ENCODE measurements at regions not wholly inside any gene's neighbourhood (a gene's known extent, or its start where the extent isn't known, plus 50 kb on each side); places are given as distances from the start of the nearest gene placed in this dataset.

DNA sequence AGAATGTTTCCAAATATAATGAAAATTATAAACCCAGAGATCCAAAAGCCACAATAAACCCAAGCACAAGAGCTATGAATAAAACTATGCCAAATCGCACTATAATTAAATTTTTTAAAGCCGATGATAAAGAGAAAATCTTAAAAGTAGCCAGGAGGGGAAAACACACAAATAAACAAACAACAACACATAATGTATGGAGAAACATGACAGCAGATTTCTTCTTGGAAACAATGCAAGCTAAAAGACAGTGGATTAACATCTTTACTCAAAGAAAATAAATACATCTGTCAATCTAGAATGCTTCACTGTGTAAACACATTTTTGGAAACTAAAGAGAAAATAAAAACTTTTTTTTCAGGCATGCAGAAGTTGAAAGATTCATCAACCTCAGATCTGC is 53.0 kb upstream of the SMOX start:
- no peak for DNase-seq

- DNase-seq, result peak; percentile 70
Measured at GRCh38 chr20:4091490-4092479, 56.8 kb upstream of the SMOX start.

- DNase-seq, result peak; percentile 88
Measured at GRCh38 chr20:4090756-4091489, 57.7 kb upstream of the SMOX start.

DNA sequence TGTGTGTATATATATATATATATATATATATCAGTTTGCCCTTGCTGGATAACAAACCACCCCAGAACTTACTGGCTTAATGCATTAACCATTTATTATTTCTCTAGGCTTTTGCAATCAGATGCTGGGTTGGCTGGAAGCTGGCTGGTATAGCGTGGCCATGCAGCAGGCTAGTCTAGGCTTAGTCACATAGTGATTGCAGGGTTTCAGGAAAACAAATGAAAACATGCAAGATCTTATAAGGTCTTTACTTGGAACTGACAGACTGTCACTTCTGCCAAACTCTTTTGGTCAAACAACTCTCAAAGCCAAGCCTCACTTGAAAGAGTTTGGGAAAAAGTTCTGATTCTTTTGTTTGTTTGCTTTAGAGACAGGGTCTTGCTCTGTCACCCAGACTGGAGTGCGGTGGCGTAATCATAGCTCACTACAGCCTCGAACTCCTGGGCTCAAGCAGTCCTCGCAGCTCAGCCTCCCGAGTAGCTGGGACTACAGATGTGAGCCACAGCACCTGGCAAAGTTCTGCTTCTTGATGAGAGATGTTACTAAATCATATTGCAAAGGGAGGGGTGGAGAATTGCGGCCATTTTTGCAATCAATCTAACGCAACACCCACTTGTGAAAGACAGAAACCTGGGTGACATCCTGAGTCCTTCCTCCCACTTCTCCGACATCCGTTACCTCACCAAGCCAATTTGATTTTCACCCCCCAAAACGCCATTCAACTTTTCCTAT is 58.7 kb upstream of the SMOX start:
- DNase-seq, result no peak

GRCh38 chr20:4088766-4089165 is 59.9 kb upstream of the SMOX start:
- no peak for DNase-seq

DNA sequence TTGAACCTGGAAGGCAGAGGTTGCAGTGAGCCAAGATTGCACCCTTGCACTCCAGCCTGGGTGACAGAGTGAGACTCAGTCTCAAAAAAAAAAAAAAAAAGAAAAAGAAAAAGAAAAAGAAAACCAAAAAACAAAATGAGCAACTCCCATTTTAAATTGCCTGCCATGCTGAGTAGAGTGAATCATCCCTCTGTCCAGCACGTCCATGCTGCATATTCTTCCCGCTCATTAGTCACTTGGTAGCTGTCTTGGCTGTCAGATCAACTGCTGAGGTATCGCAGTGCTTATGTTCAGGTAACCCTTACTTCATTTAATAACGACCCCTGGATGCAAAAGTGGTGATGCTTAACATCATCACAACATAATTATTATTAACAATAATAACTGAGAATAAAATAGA is 60.7 kb upstream of the SMOX start:
- peak; percentile 67 for DNase-seq

- DNase-seq, result no peak
Measured at GRCh38 chr20:4086771-4087687, 61.6 kb upstream of the SMOX start.

DNA sequence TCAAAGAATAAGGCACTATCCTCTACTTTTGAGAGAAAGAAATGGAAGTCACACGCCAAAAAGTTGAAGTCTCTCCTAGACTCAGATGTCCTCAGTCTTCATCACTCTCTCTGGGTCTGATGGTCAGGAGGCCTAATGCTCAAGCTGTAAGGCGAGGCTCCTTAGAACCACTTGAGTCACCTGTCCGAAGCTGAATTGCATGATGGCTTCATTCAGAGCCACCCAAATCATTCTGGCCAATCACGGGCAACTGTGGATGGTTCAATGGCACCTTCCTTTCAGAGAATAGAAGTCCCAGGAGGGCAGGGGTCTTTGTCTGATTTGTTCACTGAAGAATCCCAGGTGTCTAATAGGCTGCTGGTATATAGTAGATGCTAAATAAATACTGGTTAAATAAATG is 63.9 kb upstream of the SMOX start:
- DNase-seq, result no peak

- DNase-seq, result no peak
Measured at GRCh38 chr20:4084096-4084495, 64.5 kb upstream of the SMOX start.

GRCh38 chr20:4083098-4083865 is 65.3 kb upstream of the SMOX start:
- DNase-seq, result no peak

DNA sequence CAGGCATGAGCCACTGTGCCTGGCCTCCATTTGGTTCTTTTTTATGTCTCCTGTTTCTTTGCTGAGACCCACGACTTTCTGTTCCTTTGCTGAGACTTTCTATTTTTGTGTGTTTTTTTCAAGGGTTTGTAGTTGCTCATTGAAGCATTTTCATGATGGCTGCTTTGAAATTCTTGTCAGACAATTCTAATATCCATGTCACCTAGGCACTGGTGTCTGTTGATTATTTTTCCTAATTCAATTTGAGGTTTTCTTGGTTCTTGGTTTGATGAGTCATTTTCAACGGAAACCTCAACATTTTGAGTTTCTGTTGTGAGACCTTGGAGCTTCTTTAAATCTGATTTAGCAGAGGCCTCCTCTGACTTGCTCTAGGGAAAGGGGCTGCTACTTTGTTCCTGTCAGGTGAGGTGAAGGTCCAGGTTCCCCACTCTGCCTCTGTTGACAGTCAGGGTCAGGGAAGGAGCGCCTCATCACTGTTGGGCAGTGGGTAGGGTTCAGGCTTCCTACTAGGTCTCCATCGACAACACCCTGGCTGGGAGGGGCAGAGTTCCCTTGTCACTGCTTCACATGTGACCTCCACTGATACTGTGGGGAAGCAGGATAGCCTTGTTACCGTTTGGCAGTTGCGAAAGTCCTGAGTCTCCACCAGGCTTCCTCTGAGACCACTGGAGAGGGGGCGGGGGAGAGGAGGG is 66.1 kb upstream of the SMOX start:
- peak; percentile 83 for DNase-seq

- no peak for DNase-seq
Measured at GRCh38 chr20:4081421-4081820, 66.1 kb upstream of the RNF24 start.

- peak; percentile 90 for DNase-seq
Measured at GRCh38 chr20:4076671-4077070, 61.3 kb upstream of the RNF24 start.

- no peak for DNase-seq
Measured at GRCh38 chr20:4076033-4076432, 60.7 kb upstream of the RNF24 start.

GRCh38 chr20:4074877-4075455 is 59.6 kb upstream of the RNF24 start:
- no peak for DNase-seq

DNA sequence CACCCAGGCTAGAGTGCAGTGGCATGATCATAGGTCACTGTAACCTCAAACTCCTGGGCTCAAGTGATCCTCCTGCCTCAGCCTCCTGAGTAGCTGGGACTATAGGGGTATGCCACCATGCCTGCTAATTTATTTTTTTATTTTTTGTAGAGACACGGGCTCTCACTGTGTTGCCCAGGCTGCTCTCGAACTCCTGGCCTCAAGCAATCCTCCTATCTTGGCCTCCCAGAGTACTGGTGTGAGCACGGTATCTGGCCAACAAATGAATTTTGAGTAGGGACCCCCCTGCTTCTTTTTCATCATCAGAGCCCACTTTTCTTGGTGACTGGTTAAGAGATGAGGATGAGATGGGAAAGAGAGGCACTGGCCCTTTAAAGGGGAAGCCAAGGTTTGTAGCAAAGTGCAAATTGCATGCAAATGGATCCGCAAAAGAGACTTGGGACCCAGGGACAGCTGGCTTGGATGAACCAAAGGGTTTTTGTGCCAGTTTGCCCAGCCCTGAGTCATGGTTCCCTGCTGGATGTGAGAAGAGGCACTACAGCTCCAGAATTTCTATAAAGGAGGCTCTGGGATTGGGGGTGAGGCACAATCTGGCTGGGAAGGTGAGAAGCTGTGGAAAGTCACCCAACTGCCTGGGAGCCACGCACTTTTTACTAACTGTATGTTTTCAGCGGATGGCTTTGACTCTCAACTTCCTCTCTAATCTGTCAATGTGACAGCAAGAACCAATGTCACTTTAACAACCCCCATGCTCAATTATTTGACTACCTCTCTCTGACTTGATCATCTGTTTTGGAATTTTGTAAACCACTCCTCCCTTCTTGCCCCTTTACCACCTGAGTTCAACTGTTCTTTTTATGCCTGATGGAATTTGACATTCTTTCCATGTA is 58.7 kb upstream of the RNF24 start:
- no peak for DNase-seq

DNA sequence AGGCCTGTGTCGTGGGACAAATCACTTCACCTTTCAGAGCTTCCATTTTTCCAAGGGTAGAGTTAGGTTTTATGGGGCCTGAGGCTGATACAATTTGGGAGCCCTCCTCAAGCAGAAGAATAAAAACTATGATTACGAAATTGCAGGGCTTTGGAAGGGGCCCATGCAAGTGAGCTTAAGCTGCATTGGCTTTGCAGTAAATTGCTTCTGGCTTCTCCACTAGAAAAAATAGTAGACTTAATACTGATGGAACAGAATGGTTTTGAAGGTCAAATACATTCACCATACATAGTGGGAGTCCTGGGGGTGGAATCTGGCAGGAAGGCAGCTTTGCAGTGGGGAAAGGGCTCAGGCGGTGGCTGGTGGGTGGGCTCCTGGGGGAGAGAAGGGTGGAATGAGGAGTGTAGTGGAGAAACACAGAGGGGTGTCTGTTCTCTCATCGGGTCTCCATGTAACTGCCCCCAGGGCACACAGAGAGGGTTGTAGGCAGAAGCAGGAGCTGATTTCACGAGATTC is 55.9 kb upstream of the RNF24 start:
- DNase-seq, result no peak

DNA sequence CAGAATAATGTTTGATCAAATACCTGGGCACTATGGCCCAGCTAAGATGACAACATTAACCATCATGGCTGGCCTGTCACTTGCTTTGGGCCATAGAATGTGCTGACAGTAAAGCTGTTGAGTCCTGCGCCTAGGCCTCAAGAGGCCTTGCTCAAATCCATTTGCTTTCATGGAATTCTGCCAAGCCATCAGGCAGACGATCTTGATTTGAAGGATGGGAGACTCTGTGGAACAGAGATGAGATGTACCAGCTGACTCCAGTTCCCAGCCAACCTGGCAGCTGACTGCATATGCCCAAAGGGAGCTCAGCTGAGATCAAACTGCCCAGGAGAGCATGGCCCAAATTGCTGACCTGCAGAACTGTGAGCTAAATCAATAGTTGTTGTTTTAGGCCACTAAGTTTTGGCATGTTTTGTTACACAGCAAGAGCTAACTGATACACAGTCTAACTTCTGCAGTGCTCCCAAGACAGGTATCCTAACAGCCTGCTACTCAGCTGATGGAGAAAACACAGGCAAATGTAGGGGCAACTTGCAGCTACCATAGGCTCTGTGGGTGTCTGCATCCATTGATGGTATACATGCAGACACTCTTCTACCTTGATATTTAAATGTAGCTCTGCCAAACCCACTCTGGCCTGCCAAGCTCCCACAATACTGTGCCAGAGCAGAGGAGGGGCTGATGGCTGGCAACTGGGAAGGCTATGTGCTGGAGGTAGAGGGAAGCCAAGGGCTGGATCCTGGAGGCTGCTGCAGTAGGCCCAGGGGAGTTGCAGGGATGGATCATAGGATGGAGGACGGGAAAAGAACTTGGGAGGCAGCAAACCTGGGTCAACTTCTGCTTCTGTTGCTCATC is 55.2 kb upstream of the RNF24 start:
- DNase-seq, result no peak

All from EL (cell line).